ENCODE measurements at regions not wholly inside any gene's neighbourhood (a gene's known extent, or its start where the extent isn't known, plus 50 kb on each side); places are given as distances from the start of the nearest gene placed in this dataset.

DNA sequence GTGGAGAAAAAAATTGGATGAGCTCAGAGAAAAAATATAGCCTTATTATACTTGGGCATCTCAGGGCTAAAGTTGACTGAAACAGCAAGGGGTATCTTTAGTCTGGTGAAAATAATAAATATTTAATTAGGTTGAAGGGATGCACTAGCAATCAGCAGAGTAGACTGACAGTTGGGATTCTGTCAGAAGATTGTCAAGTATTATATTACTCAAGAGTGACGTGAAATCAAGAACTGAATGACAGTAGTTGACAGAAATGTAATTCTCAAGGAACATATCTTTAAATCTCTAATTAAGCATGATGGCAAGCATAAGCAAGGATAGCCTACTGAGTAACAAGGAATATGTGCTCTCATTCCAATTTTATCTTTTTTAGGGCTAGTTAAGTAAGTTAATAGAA is 1301.1 kb downstream of the DSC3 start:
- TF ChIP-seq NR2C1 (IDR thresholded peaks at IDR 0.05) (no peak), CHD4 (IDR thresholded peaks at IDR 0.05) (no peak), HDGF (IDR thresholded peaks at IDR 0.05) (no peak), NFXL1 (IDR thresholded peaks at IDR 0.05; ENCODE audit: borderline replicate concordance) (no peak), MEF2A (IDR thresholded peaks at IDR 0.05; ENCODE audit: insufficient read depth, low read depth, low read length) (no peak), CBX3 (IDR thresholded peaks at IDR 0.05; ENCODE audit: borderline replicate concordance, low read depth) (no peak), JUNB (IDR thresholded peaks at IDR 0.05) (no peak), NRF1 (conservative IDR thresholded peaks at IDR 0.05; ENCODE audit: low read depth, low read length) (no peak)
- TF ChIP-seq, protein P1, sequence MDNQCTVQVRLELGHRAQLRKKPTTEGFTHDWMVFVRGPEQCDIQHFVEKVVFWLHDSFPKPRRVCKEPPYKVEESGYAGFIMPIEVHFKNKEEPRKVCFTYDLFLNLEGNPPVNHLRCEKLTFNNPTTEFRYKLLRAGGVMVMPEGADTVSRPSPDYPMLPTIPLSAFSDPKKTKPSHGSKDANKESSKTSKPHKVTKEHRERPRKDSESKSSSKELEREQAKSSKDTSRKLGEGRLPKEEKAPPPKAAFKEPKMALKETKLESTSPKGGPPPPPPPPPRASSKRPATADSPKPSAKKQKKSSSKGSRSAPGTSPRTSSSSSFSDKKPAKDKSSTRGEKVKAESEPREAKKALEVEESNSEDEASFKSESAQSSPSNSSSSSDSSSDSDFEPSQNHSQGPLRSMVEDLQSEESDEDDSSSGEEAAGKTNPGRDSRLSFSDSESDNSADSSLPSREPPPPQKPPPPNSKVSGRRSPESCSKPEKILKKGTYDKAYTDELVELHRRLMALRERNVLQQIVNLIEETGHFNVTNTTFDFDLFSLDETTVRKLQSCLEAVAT (IDR thresholded peaks at IDR 0.05) = no peak
- TF ChIP-seq, protein P2, sequence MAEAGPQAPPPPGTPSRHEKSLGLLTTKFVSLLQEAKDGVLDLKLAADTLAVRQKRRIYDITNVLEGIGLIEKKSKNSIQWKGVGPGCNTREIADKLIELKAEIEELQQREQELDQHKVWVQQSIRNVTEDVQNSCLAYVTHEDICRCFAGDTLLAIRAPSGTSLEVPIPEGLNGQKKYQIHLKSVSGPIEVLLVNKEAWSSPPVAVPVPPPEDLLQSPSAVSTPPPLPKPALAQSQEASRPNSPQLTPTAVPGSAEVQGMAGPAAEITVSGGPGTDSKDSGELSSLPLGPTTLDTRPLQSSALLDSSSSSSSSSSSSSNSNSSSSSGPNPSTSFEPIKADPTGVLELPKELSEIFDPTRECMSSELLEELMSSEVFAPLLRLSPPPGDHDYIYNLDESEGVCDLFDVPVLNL (IDR thresholded peaks at IDR 0.05; ENCODE audit: low read depth, low read length) = no peak
- Histone ChIP-seq H3K9me3 (replicated peaks; ENCODE audit: control insufficient read depth, insufficient read depth, low read length) (no peaks in the 10 kb centered on the region), H3K27ac (ENCODE audit: control insufficient read depth, insufficient read depth) (no peak overlapping the region), H4K20me1 (ENCODE audit: control insufficient read depth, insufficient read depth) (no peaks in the 10 kb centered on the region), H3K4me1 (ENCODE audit: control insufficient read depth, insufficient read depth, low read length) (no peaks in the 10 kb centered on the region), H3K4me3 (no peak overlapping the region), H3K27me3 (replicated peaks in 1 of 2; ENCODE audit: control insufficient read depth in 2 of 2, insufficient read depth in 2 of 2, low read length in 1 of 2) (no peaks in the 10 kb centered on the region), H2AFZ (ENCODE audit: control insufficient read depth, low read depth, low read length) (no peak overlapping the region), H3K9ac (ENCODE audit: control insufficient read depth, insufficient read depth, low read length) (no peak overlapping the region), H3K79me2 (ENCODE audit: control insufficient read depth, insufficient read depth, low read length) (no peaks in the 10 kb centered on the region), H3K4me2 (ENCODE audit: control insufficient read depth, insufficient read depth) (no peak overlapping the region), H3K36me3 (ENCODE audit: control insufficient read depth in 2 of 2, insufficient read depth in 2 of 2, low read length in 1 of 2) (no peaks in the 10 kb centered on the region)
- no peak for ATAC-seq
- ChIA-PET CTCF (no interaction called here), POLR2A (no interaction called here), SMC1A (ENCODE audit: uncharacterized antibody, unreplicated experiment) (no interaction called here), RAD21 (ENCODE audit: unreplicated experiment) (no interaction called here)
- DNase-seq (ENCODE audit: low read depth, low spot score) = no peak
- WGBS (ENCODE audit: insufficient coverage, insufficient replicate concordance, low lambda C conversion rate, missing lambda C conversion rate) = 0% methylated on average over 1 of the region's 1 CpG
- no TSS peak for BruUV-seq (replicated peaks)
- no peak for FAIRE-seq
- in situ Hi-C loops (cut with MboI) (no loop called here), intact Hi-C loops (cut with micrococcal nuclease; ENCODE audit: unreplicated experiment) (no loop called here)
